HG02588 (cell line): ENCODE measurements at regions not wholly inside any gene's neighbourhood (a gene's known extent, or its start where the extent isn't known, plus 50 kb on each side); places are given as distances from the start of the nearest gene placed in this dataset.
"Not testable (repeated sequence)": the region's sequence is repeated elsewhere in the genome, so short reads cannot be mapped to it uniquely, and the experiment has no call there.

Source experiments
- ATAC-seq: cut with Tn5 transposase; IDR thresholded peaks from one replicate; pipeline ENCODE4 v1.9.1; 2021; ENCODE audit warnings: mild to moderate bottlenecking, moderate library complexity; ENCODE audit not compliant: unreplicated experiment

DNA sequence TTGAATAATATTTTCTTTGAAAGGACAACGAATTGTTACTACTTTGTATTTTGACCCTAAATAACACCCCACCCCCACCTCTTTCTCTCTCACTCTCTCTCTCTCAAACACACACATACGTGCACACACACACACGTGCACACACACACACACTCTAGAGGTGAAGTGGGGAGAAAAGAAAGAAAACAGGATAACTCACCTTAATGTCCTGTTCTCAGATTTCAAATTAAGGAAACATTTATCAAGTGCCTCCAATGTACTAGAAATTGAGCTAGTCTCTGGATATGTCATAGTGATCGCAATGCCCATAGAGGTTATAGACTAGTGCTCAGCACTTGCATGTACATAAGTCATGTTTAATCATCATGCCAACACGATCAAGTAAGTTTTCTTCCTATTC lies 1483.6 kb upstream of the SEL1L start:
- ATAC-seq, result no peak

DNA sequence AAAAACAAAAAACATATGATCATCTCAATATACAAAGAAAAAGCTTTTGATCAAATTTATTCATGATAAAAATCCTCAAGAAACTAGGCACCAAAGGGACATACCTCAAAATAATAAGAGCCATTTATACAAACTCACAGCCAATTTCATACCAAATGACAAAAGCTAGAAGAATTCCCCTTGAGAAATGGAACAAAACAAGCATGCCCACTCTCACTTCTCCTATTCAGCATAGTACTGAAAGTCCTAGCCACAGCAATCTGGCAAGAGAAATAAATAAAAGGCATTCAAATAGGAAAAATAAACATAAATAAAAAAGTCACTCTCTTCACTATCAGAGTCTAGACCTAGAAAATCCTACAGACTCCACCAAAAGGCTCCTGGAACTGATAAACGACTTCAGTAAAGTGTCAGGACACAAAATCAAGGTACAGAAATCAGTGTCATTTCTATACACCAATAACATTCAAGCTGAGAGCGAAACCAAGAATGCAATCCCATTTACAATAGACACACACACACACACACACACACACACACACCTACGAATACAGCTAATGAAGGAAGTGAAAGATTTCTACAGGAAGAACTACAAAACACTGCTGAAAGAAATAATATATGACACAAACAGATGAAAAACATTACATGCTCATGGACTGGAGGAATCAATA lies 1486.2 kb upstream of the SEL1L start:
- ATAC-seq, result no peak

DNA sequence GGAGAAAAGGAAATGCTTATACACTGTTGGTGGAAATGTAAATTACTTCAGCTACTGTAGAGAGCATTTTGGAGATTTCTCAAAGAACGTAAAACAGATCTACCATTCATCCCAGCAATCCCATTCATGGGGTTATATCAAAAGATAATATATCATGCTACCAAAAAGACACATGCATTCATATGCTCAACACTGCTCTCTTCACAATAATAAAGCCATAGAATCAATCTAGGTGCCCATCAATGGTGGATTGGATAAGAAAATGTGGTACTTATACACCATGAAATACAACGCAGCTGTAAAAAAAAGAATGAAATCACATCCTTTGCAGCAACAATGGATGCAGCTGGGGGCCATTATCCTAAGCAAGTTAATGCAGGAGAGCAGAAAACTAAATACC lies 1487.7 kb upstream of the SEL1L start:
- no peak for ATAC-seq

DNA sequence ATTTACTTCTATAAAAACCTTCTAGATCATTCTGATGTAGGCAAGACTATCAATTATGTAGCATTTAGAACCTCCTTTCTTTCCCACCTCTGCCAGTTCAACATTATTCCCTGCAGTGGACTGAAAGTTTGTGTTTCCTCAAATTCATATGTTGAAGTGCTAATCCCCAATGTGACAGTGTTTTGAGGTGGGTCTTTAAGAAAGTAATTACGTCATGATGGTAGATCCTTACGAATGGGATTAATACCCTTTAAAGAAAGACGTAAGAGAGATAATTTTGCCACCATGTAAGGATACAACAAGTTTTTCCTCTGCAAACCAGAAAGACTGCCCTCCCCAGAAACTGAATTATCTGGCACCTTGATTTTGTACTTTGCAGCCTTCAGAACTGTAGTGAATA lies 1489.7 kb upstream of the SEL1L start:
- no peak for ATAC-seq

DNA sequence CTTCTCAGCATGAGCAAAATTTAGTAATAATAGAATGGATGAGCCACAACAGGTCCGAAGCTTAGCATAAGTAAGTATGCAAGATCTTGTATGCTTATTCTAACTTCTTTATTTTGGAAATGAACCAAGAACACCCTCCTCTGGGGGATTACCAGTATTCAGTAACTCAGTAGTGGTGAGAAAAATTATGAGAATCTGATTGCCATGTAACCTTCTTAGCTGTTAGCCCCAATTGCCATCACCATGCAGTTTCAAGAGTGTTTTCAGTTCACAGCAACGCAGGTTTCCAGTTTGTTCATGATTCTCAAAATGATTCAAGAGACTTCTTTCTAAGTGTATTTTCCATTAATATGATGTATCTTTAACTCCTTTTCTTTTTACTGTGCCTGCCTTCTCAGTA lies 1507.6 kb upstream of the SEL1L start:
- no peak for ATAC-seq

DNA sequence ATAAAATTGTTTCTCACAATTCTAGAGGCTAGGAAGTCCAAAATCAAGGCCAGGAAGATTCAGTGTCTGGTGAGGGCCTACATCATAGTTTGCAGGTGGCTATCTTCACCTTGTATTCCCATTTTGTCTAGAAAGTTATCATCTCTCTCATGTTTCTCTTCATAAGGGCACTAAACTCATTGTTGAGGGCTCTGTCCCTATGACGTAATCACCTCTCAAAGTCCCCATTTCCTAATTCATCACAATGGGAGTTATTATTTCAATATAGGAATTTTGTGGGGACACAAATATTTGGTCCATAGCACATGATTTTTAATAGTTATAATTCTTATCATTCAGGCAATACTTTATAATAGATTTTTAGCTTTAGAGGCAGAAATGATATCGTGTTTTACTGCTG lies 1509.2 kb upstream of the SEL1L start:
- ATAC-seq, result no peak

DNA sequence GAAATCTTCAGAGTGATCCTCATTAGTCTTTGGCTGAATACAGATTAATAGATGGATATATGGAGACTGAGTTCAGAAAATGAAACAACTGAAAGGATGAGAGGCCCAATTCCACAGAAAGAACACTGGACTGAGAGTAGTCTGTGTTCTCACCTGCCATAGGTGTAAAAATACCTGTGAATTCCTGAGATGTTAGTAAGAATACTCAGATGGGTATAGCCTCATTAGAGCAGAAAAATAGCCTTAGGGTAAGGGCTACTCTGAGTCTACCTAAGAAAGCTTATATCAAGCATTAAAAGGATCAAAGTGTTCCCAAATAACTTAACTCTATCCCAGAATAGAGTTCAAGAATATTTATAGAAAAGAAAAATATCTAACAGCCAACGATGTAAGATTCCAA lies 1510.3 kb upstream of the SEL1L start:
- no peak for ATAC-seq

DNA sequence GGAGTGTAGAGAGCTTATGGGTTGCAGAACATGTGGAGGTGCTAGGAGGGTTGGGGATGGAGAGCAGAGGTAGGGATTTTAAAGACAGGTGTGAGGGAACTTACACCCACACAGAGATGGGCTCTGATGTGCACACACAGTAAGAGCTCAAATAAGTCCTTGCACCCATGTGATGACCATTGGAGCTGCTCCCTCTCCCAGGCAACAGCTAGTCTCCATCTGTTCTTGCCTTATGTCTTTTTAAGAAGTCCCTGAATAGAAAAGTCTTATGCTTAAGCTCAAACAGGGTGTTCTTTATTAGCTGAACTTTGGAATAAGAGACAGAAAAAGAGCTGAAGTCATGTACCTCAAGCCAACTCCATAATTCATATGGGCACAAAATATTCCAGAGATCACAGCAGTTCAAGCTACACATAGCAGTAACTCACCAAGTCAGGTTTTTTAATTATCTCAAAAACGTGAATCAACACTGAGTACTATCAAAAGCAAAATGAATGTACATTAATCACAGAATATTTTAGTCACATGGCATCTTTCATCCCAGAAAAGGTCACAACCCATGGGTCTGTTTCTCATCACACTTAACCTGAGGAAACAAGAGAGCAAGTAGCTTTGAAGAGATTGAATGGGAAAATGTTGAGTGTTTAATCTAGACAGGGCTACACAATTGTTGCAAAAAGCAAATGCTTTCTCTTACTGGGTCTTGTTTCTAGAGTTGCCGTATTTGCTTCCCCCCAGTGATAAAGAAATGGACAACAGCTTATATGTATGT lies 1513.6 kb upstream of the SEL1L start:
- ATAC-seq, result no peak

DNA sequence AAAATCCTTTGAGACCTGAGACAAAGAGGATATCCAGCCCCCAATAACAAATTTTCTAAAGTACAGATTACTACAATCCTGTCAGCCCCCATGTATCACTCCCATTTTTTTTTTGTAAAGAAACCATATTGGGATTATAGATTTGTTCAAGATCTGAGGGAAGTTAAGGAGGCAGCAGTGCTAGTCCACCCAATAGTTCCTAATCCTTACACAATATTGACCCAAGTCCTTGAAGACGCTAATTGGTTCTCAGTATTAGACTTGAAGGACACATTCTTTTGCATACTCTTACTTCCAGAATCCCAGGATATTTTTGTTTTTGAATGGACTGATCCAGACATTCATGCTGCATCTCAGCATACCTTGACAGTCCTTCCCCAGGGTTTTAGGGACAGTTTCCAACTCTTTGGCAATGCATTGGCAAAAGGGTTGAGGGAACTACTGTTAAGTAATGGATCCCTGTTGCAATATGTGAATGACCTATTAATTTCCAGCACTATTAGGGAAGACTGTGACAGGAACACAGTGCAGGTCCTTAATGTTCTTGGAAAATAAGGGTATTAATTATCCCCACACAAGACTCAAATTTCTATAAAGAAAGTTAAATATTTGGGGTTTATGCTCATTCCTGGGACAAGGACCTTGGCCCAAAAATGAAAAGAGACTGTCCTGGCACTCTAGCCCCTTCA lies 1519.5 kb upstream of the SEL1L start:
- no peak for ATAC-seq

DNA sequence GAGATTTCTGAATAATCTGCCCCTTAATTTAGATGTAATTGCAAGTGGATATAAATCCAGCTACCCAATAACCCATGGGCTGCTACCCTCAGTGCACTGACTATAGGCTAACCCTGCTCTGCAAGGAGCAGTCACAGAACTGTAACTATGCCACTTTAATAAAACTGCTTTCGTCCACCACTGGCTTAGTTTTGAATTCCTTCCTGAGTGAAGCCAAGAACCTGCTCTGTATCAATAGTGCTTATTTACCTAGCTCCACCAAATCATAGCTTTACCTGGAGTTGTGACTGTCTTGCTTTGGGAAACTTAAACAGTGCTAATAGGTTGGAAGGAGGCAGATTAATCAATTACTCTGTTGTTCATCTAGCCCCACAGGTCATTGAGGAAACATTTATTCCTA lies 1524.4 kb upstream of the SEL1L start:
- ATAC-seq, result no peak

DNA sequence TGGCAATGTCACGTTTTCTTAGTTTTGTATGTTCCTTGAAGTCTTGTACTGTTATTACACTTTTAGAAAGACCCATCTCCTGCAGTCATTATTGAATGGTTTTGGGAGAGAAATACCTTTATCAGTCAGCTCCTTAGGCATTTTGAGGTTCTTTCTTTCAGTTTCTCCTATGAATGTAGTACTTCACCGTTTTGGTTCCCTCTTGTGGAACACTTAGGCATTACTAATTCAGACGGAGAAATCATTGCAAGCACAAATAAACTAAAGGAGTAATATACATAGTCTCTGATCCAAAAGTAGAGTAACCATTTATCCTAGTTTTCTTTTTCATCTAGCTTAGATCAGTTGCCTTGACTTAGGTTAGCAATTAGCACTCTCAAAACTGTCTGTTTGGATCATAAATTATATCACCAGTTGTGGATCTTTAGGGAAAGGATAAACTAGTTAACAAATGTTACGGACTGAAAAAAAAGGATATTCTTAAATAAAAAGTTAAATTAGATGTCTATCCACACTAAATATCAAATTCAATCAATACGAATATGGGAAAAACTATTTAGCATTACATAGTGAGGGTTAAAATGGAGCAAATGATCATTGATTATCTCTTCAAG lies 1538.3 kb upstream of the SEL1L start:
- no peak for ATAC-seq

DNA sequence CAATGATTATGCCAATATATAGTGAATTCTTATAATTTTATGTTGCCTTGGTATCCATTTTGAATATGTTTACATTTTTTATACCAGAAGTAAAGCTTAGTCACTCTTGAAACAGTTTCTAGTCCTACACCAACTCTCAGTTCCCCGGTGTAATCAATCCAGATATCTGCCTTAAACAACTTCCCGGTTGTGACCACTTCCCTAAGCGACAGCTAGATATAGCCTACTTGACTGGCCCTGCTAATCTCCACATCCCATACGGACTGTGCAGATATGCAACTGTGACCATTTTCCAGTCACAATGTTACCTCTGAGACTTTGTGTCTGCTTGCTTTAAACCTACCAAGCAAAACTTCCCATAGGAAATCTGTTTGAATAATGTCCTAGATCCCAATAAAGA lies 1551.5 kb upstream of the SEL1L start:
- ATAC-seq, result no peak

DNA sequence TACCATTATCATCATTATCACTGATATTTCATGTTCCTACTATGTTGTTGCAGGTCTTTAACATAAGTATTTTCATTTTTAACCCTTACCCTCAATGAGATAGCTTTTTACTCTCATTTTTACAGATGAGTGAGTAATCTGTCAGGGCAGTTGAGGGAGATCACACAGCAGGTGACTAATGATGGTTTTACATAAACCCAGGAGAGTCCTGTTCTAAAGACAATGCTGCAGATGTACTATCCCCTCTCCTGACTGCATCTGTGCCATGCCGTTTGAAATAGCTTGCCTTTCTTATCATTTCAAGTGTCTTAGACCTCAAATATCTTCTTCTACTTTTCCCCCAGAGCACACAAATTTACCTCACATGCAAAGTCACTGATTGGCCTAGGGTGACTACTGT lies 1552.1 kb upstream of the SEL1L start:
- no peak for ATAC-seq

DNA sequence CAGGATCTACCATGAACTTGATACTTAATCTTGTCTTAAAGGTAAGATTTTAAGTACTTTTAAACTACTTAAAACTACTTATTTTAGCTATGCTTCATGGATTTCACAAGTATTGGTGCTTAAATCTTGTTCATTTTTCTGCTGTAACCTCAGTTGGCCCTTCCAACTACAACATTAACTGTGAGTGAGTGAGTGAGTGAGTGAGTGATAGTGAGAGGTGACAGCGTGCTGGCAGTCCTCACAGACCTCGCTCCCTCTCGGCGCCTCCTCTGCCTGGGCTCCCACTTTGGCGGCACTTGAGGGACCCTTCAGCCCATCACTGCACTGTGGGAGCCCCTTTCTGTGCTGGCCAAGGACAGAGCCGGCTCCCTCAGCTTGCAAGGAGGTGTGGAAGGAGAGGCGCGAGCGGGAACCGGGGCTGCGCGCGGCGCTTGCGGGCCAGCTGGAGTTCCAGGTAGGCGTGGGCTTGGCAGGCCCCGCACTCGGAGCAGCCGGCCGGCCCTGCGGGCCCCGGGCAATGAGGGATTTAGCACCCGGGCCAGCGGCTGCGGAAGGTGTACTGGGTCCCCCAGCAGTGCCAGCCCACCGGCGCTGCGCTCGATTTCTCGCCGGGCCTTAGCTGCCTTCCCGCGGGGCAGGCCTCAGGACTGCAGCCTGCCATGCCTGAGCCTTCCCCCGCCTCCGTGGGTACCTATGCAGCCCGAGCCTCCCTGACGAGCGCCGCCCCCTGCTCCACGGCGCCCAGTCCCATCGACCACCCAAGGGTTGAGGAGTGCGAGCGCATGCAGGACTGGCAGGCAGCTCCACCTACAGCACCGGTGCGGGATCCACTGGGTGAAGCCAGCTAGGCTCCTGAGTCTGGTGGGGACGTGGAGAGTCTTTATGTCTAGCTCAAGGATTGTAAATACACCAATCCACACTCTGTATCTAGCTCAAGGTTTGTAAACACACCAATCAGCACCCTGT lies 1558.6 kb upstream of the SEL1L start:
- not testable (repeated sequence) for ATAC-seq

DNA sequence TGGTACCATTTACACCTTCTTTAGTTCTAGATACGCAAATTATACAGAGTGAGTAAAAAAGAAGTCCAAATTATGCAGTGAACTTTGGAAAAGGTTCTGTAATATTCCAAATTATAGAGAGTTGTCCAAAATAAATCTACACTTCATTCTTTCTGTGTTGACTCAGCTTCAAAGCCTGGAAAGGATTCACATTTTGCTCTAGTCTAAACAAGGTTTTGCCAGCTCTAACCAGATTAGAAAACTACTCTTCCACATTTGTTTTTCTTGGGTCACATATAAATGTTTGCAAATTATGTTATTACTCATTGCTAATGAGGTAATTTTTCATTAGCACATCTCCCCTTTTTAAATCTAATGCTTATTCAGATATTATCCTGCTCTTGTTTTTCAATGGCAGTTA lies 1562.4 kb upstream of the SEL1L start:
- ATAC-seq, result no peak

DNA sequence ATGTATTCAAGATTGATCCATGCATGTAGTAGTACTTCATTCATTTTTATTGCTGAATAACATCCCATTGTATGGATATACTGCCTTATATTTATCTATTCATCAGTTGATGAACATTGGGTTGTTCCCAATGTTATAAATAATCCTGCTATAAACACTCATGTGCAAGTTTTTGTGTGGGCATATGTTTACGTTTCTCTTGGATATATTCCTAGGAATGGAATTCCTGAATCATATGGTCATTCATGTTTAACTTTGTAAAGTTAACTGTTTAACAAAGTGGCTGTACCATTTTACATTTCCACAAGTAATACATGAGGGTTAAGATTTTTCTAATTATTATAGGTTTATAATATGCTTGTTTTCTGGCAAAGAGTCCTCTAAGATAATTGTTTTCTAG lies 1568.2 kb upstream of the SEL1L start:
- ATAC-seq, result no peak

DNA sequence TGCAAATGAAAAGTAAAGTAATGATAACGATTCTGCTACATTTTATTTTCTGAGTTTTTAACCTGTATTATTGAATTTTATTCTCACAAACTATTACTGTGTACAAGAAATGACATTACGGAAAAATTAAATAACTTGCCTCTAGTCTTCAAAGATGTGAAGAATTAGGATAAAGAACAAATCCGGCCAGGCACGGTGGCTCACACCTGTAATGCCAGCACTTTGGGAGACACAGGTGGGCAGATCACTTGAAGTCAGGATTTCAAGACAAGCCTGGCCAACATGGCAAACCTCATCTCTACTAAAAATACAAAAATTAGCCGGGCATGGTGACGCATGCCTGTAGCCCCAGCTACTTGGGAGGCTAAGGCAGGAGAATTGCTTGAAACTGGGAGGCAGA lies 1584.4 kb upstream of the SEL1L start:
- ATAC-seq, result no peak

DNA sequence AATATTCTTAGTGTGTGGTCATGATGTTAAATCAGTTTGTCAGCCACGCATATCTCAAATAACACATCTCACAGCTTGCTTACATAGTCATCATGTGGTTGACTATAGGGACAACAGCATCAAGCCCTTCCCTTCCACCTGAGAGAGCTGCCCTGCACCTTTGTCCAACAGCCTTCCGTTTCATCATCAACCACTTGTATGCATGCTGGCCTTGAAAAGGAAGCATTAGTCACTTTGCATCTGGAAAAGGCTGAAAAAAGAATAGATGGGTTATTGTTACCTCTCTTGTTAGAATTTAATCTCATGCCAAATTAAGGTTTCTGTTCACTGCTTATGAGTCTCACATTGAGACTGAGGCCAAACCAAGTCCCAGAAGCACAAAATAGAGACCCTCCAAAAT lies 1586.5 kb upstream of the SEL1L start:
- no peak for ATAC-seq

DNA sequence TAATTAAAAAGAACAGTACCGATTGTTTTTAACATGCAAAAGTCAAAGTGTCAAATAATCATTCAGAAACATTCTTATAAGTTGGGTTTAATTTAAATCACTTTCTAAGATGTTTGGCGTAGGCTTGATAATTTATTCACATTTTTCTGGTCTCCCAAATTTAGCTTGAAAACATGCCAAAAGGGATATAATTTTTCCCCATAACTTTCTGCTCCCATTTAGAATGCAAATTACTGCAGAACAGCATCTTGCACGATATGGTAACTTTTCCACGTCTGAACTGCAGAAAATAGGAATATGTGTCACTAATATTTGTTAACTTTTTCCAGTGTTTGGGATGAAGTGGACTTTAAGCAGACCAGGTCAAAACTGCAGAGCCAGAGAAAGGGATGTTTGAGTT lies 1592.4 kb upstream of the SEL1L start:
- no peak for ATAC-seq

DNA sequence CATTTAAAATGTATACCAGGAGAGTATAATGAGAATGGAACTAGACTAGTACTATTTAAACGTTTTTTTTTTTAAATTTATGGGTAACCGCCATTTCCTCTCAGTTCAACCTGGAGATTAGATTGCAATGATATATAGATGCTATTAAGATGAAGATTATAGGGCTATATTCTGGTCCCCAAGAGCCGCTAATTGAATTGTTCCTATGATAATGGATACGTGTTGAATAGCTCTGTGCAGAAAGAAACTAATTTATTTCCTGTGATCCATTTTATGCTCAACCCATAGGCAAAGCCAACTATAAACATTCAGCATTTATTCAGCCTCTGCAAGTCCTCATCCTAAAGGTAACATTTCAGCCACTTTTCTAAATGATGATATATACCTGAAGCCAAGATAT lies 1595.1 kb upstream of the SEL1L start:
- ATAC-seq, result no peak

DNA sequence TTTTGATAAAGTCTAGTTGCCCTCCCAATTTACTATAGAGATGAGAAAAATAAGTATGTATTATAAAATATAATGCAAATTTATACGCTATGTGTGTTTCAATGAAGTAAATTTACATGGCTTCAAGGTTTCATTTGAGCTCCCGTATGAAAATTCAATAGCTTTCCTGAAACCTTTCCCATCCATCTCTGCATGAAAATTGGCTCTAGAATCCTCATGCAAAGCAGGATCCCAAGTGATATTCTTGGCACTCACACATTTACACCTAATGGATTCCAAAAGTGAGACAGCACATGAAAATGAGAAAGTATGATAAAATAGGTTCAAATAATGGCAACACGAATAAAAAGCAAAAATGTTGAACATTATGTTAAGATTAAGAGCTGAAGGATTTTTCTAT lies 1595.8 kb upstream of the SEL1L start:
- no peak for ATAC-seq
